Left lung (tissue), 4 donors: ENCODE measurements at regions not wholly inside any gene's neighbourhood (a gene's known extent, or its start where the extent isn't known, plus 50 kb on each side); places are given as distances from the start of the nearest gene placed in this dataset.

Experiments
- ATAC-seq: fragments of 200-7000 bp; cut with Tn5 transposase; one replicate; pipeline ENCODE4 v1.9.1; 2020; ENCODE audit warnings: moderate library complexity
- DNase-seq, 4 donors: peaks; one replicate each; pipeline ENCODE4 v3.0.0-alpha.2; 2013 to 2020
- H3K27ac ChIP-seq, 2 donors: fragments of 200-600 bp; sonication (generic) in 1 of 2; one replicate each; pipeline versions ENCODE4 v1.5.0 to v1.8.0; 2020 to 2021
- H3K27me3 ChIP-seq, 2 donors: fragments of 200-600 bp; sonication (generic) in 1 of 2; one replicate each; pipeline versions ENCODE4 v1.5.0 to v1.8.0; 2020 to 2021
- H3K36me3 ChIP-seq, 2 donors: fragments of 200-600 bp; sonication (generic) in 1 of 2; one replicate each; pipeline versions ENCODE4 v1.5.0 to v1.8.0; 2020 to 2021
- H3K4me1 ChIP-seq, 2 donors: fragments of 200-600 bp; one replicate each; pipeline ENCODE4 v1.8.0; 2021
- H3K4me3 ChIP-seq, 2 donors: fragments of 200-600 bp; sonication (generic) in 1 of 2; one replicate each; pipeline versions ENCODE4 v1.5.0 to v1.8.0; 2020 to 2021; ENCODE audit warnings: mild to moderate bottlenecking in 1 of 2
- H3K9me3 ChIP-seq, 2 donors: fragments of 200-600 bp; sonication (generic) in 1 of 2; one replicate each; pipeline versions ENCODE4 v1.5.0 to v1.8.0; 2020 to 2021
- intact Hi-C, 2 donors: fragments of 100-400 bp; cut with DNase I; formaldehyde crosslinking; loops; one replicate each; pipeline versions ENCODE4 v1.11.2 to v1.14.2; 2022
- TF ChIP-seq, protein P1 (sequence below), 2 donors: fragments of 200-600 bp; sonication (generic) in 1 of 2; IDR thresholded peaks; one replicate each; pipeline versions ENCODE4 v1.5.0 to v1.8.0; 2021; ENCODE audit warnings: antibody characterized with exemption in 2 of 2
- donor health status: DM: no; HTN: yes; CAD: no.
- donor health status: DM: no; HTN: no; CAD: no.

DNA sequence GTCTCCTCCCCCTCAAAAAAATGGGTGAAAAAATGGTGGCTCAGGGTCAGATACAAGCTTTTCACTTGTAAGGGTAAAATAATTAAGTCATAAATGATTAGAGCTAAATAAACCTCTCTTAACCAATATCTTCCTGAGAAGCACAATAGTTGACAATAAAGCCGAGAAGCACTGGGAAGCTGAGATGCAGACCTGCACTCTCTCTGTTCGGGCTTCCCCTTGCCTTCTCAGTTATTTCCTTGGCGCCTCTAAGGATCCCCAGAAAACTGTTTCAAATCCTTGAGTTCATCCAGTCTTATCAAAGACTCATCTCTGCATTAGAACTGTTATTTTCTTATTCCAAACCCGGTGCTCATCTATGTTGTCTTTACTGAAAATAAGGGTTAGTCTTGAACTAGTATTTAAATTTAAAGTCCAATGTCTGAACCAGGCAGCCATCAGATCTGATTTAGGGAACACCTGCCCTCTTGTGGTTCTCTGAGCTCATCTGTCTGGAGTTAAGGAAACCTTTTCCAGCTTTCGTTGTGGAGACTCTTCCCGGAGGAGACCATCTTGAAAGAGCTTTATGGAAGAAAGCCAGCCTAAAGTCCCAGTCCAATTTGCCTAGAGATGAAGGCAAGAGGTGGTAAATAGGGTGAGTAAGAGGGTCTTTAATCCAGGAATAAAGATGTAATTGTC lies 256.4 kb upstream of the MCTP2 start:
- ATAC-seq: peak; percentile 59
- Histone ChIP-seq H3K27ac (no peak overlapping the region), H3K36me3 (no peaks in the 10 kb centered on the region), H3K27me3 (no peaks in the 10 kb centered on the region), H3K4me1 (no peaks in the 10 kb centered on the region), H3K4me3 (no peak overlapping the region), H3K9me3 (no peaks in the 10 kb centered on the region)
- TF ChIP-seq, protein P1, sequence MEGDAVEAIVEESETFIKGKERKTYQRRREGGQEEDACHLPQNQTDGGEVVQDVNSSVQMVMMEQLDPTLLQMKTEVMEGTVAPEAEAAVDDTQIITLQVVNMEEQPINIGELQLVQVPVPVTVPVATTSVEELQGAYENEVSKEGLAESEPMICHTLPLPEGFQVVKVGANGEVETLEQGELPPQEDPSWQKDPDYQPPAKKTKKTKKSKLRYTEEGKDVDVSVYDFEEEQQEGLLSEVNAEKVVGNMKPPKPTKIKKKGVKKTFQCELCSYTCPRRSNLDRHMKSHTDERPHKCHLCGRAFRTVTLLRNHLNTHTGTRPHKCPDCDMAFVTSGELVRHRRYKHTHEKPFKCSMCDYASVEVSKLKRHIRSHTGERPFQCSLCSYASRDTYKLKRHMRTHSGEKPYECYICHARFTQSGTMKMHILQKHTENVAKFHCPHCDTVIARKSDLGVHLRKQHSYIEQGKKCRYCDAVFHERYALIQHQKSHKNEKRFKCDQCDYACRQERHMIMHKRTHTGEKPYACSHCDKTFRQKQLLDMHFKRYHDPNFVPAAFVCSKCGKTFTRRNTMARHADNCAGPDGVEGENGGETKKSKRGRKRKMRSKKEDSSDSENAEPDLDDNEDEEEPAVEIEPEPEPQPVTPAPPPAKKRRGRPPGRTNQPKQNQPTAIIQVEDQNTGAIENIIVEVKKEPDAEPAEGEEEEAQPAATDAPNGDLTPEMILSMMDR (IDR thresholded peaks at IDR 0.05): peak in 1 of 2 donors; percentile 24
- intact Hi-C loops: no loop called here
- DNase-seq: peak in 1 of 4 donors; percentile 32

DNA sequence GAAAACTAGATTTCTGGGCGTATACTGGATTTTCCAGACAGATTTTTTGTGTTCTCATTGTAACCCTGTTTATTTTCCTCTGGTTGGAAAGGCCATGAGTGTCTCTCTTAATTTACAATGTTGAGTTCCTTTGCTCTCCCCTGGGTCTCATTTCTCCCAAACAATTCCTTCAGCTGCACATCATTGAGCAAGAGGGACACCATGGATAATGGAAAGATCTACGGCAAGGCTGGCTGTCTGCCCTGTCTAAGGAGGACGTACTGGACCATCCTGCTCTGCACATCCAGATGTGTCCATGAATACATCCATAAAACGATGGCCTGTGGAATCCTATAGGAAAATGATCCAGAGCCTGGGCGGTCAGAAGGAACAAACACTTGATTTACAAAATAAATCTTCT lies 258.1 kb upstream of the MCTP2 start:
- DNase-seq (no peak), ATAC-seq (no peak)
- TF ChIP-seq, protein P1 (IDR thresholded peaks at IDR 0.05): no peak
- H3K27ac ChIP-seq: no peak overlapping the region
- no peak overlapping the region for H3K4me3 ChIP-seq
- H3K9me3 ChIP-seq: no peaks in the 10 kb centered on the region
- H3K27me3 ChIP-seq: no peaks in the 10 kb centered on the region
- intact Hi-C loops: no loop called here
- no peaks in the 10 kb centered on the region for H3K36me3 ChIP-seq
- no peaks in the 10 kb centered on the region for H3K4me1 ChIP-seq

DNA sequence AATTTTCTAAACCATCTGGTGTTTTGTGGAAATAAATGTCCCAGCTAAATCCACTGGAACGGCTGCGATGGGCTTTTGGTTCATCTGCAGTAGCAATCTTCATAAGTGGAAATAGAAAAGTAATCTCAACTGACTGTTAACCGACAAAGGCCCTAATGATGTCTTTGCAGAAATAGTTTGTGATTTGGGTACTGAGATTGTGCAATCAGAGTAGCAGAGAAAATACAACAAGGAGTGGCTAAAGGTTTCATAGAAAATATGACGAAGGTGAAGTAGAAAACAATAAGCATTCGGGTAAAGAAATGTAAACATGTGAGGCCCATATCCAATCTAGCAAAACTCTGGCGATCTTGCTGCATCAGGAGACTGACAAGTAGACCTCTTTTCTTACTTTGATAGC lies 262.6 kb upstream of the MCTP2 start:
- TF ChIP-seq, protein P1 (IDR thresholded peaks at IDR 0.05): no peak
- ATAC-seq (no peak), DNase-seq (no peak)
- no peaks in the 10 kb centered on the region for H3K9me3 ChIP-seq
- no peak overlapping the region for H3K4me3 ChIP-seq
- intact Hi-C loops: no loop called here
- no peaks in the 10 kb centered on the region for H3K27me3 ChIP-seq
- no peaks in the 10 kb centered on the region for H3K4me1 ChIP-seq
- H3K36me3 ChIP-seq: no peaks in the 10 kb centered on the region
- no peak overlapping the region for H3K27ac ChIP-seq

DNA sequence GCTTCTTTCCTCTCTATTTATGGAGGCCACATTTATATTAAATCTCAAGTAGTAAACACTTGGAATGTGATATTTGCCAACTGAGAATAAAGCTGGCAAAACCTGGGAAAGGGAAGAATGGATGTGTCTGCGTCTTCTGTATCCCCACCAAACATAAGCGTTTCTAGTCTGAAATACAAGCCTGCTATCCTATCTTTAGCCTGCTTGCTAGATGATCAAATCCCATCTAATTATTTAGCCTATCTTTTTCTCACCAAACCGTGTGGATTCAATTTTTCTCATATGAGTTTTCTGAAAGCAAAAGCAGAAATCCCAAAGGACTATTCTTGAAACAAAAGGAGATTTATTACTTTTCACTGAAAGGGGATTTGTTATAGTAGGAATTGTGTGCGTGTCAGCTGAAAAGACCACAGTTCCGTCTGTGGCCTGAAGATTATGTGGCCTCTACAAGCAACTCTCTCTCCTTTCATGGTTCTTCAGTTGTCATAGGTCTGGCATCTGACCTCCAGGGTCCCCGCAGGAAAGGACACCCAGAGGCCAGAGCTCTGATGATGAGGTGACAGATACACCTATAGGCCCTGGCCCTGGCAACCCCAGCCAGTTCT lies 266.0 kb upstream of the MCTP2 start:
- no peak for ATAC-seq
- Histone ChIP-seq H3K4me1 (no peaks in the 10 kb centered on the region), H3K36me3 (no peaks in the 10 kb centered on the region), H3K4me3 (no peak overlapping the region), H3K27ac (no peak overlapping the region), H3K9me3 (no peaks in the 10 kb centered on the region), H3K27me3 (no peaks in the 10 kb centered on the region)
- no peak for DNase-seq
- TF ChIP-seq, protein P1 (IDR thresholded peaks at IDR 0.05): no peak
- intact Hi-C loops: no loop called here

DNA sequence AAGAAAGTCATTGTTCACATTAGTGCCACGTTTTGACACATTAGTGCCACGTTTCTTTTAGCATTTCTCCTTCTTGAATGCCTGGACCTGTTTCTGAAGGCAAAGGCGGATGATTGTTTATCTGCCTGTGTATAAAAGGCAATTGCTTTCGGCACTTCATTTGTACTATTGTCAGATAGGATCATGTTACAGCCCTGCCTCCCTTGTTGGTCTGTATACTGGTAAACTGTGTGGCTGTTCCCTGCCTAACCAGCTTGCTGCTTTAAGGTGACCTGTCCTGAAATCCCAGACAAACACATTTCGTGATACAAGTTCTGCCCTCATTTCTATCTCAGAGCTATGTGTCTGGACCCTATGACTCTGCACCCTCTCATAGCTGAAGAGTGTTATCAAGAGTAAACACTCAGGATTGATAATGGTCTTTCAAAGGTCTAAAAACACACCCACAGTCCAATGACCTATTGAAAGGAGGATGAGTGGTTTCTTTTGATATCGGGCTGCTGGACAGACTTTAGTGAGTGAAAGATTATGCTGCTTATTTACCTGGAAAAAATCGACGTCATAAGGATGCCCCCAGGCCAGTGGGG lies 276.3 kb upstream of the MCTP2 start:
- no peaks in the 10 kb centered on the region for H3K9me3 ChIP-seq
- no peak overlapping the region for H3K27ac ChIP-seq
- H3K4me1 ChIP-seq: no peaks in the 10 kb centered on the region
- H3K27me3 ChIP-seq: no peaks in the 10 kb centered on the region
- no peak overlapping the region for H3K4me3 ChIP-seq
- intact Hi-C loops: no loop called here
- no peaks in the 10 kb centered on the region for H3K36me3 ChIP-seq
- ATAC-seq (peak; percentile 49), DNase-seq (no peak)
- TF ChIP-seq, protein P1 (IDR thresholded peaks at IDR 0.05): no peak
